CD4-positive, alpha-beta T cell treated with Interleukin-2 at 100 ng/mL for 4 hours (primary cell): ENCODE measurements at regions not wholly inside any gene's neighbourhood (a gene's known extent, or its start where the extent isn't known, plus 50 kb on each side); places are given as distances from the start of the nearest gene placed in this dataset.
"Not testable (repeated sequence)": the region's sequence is repeated elsewhere in the genome, so short reads cannot be mapped to it uniquely, and the experiment has no call there.

Source experiments
- DNase-seq: peaks from one replicate; pipeline ENCODE4 v3.0.0-alpha.2; 2020; ENCODE audit warnings: low spot score

GRCh38 chr5:126103868-126104267, 319.3 kb upstream of the GRAMD2B start:
- no peak for DNase-seq

- DNase-seq: no peak
Measured at GRCh38 chr5:126104341-126104740, 318.9 kb upstream of the GRAMD2B start.

GRCh38 chr5:126104951-126105350, 318.3 kb upstream of the GRAMD2B start:
- DNase-seq: no peak

GRCh38 chr5:126106029-126106428, 317.2 kb upstream of the GRAMD2B start:
- DNase-seq: no peak

GRCh38 chr5:126107381-126107780, 315.8 kb upstream of the GRAMD2B start:
- no peak for DNase-seq

- DNase-seq: no peak
Measured at GRCh38 chr5:126108470-126108869, 314.7 kb upstream of the GRAMD2B start.

GRCh38 chr5:126115059-126115629, 308.1 kb upstream of the GRAMD2B start:
- no peak for DNase-seq

GRCh38 chr5:126117044-126117443, 306.2 kb upstream of the GRAMD2B start:
- no peak for DNase-seq

- DNase-seq: no peak
Measured at GRCh38 chr5:126119887-126120442, 303.2 kb upstream of the GRAMD2B start.

GRCh38 chr5:126120939-126121338, 302.3 kb upstream of the GRAMD2B start:
- DNase-seq: no peak

- DNase-seq: no peak
Measured at GRCh38 chr5:126122942-126123341, 300.3 kb upstream of the GRAMD2B start.

GRCh38 chr5:126124706-126125345, 298.4 kb upstream of the GRAMD2B start:
- no peak for DNase-seq

GRCh38 chr5:126125407-126125806, 297.8 kb upstream of the GRAMD2B start:
- no peak for DNase-seq

GRCh38 chr5:126126574-126126973, 296.6 kb upstream of the GRAMD2B start:
- DNase-seq: no peak

GRCh38 chr5:126127371-126127770, 295.8 kb upstream of the GRAMD2B start:
- DNase-seq: not testable (repeated sequence)

GRCh38 chr5:126129431-126129830, 293.8 kb upstream of the GRAMD2B start:
- DNase-seq: no peak

GRCh38 chr5:126133424-126133823, 289.8 kb upstream of the GRAMD2B start:
- DNase-seq: no peak

GRCh38 chr5:126137891-126138280, 285.3 kb upstream of the GRAMD2B start:
- DNase-seq: no peak

- no peak for DNase-seq
Measured at GRCh38 chr5:126138281-126138931, 284.8 kb upstream of the GRAMD2B start.

GRCh38 chr5:126139086-126139485, 284.1 kb upstream of the GRAMD2B start:
- no peak for DNase-seq

- DNase-seq: no peak
Measured at GRCh38 chr5:126139773-126140172, 283.4 kb upstream of the GRAMD2B start.

GRCh38 chr5:126143622-126144021, 279.6 kb upstream of the GRAMD2B start:
- DNase-seq: no peak

- not testable (repeated sequence) for DNase-seq
Measured at GRCh38 chr5:126150319-126150718, 272.9 kb upstream of the GRAMD2B start.
